T-helper 17 cell (primary cell): ENCODE measurements at regions not wholly inside any gene's neighbourhood (a gene's known extent, or its start where the extent isn't known, plus 50 kb on each side); places are given as distances from the start of the nearest gene placed in this dataset.
"Not testable (repeated sequence)": the region's sequence is repeated elsewhere in the genome, so short reads cannot be mapped to it uniquely, and the experiment has no call there.

Experiments used
- ATAC-seq: fragments of 150-1000 bp; cut with Tn5 transposase; 2 replicates; pipeline ENCODE4 v1.10.0; 2021; ENCODE audit warnings: mild to moderate bottlenecking, moderate library complexity
- DNase-seq, 3 donors: peaks; one replicate each; pipeline versions ENCODE4 v3.0.0 to v3.0.0-alpha.2; 2020 to 2021
- H3K9me3 ChIP-seq: one replicate; pipeline ENCODE4 v1.7.0; 2013; ENCODE audit warnings: low read length, mild to moderate bottlenecking; ENCODE audit not compliant: control insufficient read depth, poor library complexity, severe bottlenecking
- H3K27ac Mint-ChIP-seq: one replicate; pipeline ENCODE4 v1.8.0; 2022; ENCODE audit warnings: mild to moderate bottlenecking, moderate library complexity, mixed read lengths
- H3K27me3 Mint-ChIP-seq: one replicate; pipeline ENCODE4 v1.8.0; 2022; ENCODE audit warnings: mixed read lengths
- H3K36me3 Mint-ChIP-seq: one replicate; pipeline ENCODE4 v1.8.0; 2022; ENCODE audit warnings: low read depth, mixed read lengths
- H3K4me1 Mint-ChIP-seq: one replicate; pipeline ENCODE4 v1.8.0; 2022; ENCODE audit warnings: mild to moderate bottlenecking, mixed read lengths
- H3K4me3 Mint-ChIP-seq: one replicate; pipeline ENCODE4 v1.8.0; 2022; ENCODE audit warnings: mild to moderate bottlenecking, moderate library complexity, mixed read lengths

- not testable (repeated sequence) for H3K27ac Mint-ChIP-seq, H3K4me1 Mint-ChIP-seq, H3K36me3 Mint-ChIP-seq, H3K27me3 Mint-ChIP-seq, H3K4me3 Mint-ChIP-seq, ATAC-seq, H3K9me3 ChIP-seq, DNase-seq
Measured at GRCh38 chr12:76292891-76293290, 55.3 kb downstream of the BBS10 start.

GRCh38 chr12:76292305-76292704 lies 55.9 kb downstream of the BBS10 start:
- H3K4me1 Mint-ChIP-seq, H3K27me3 Mint-ChIP-seq, DNase-seq, H3K9me3 ChIP-seq, ATAC-seq, H3K36me3 Mint-ChIP-seq, H3K27ac Mint-ChIP-seq, H3K4me3 Mint-ChIP-seq: not testable (repeated sequence)

GRCh38 chr12:76290963-76291859 lies 57.0 kb downstream of the BBS10 start:
- H3K4me1 Mint-ChIP-seq: no peaks in the 10 kb centered on the region
- no peak overlapping the region for H3K4me3 Mint-ChIP-seq
- H3K36me3 Mint-ChIP-seq: no peaks in the 10 kb centered on the region
- no peak overlapping the region for H3K27ac Mint-ChIP-seq
- H3K27me3 Mint-ChIP-seq: peaks cover 5% of the 10 kb centered on the region
- ATAC-seq: no peak
- no peaks in the 10 kb centered on the region for H3K9me3 ChIP-seq
- no peak for DNase-seq

GRCh38 chr12:76288218-76288617 lies 60.0 kb downstream of the BBS10 start:
- Mint-ChIP-seq H3K27me3 (peaks cover 21% of the 10 kb centered on the region), H3K4me1 (no peaks in the 10 kb centered on the region), H3K27ac (no peak overlapping the region), H3K4me3 (no peak overlapping the region), H3K36me3 (no peaks in the 10 kb centered on the region)
- DNase-seq (no peak), ATAC-seq (no peak)
- H3K9me3 ChIP-seq: no peaks in the 10 kb centered on the region

GRCh38 chr12:76284816-76285750 lies 63.1 kb downstream of the BBS10 start:
- H3K27ac Mint-ChIP-seq: no peak overlapping the region
- H3K27me3 Mint-ChIP-seq: peaks cover 27% of the 10 kb centered on the region
- no peaks in the 10 kb centered on the region for H3K9me3 ChIP-seq
- H3K36me3 Mint-ChIP-seq: no peaks in the 10 kb centered on the region
- H3K4me3 Mint-ChIP-seq: no peak overlapping the region
- H3K4me1 Mint-ChIP-seq: no peaks in the 10 kb centered on the region
- no peak for DNase-seq
- ATAC-seq: no peak

GRCh38 chr12:76282744-76283143 lies 65.5 kb downstream of the BBS10 start:
- Mint-ChIP-seq H3K36me3 (no peaks in the 10 kb centered on the region), H3K4me3 (no peak overlapping the region), H3K27ac (no peak overlapping the region), H3K4me1 (no peaks in the 10 kb centered on the region), H3K27me3 (peaks cover 41% of the 10 kb centered on the region)
- no peaks in the 10 kb centered on the region for H3K9me3 ChIP-seq
- DNase-seq (no peak), ATAC-seq (no peak)

- no peaks in the 10 kb centered on the region for H3K9me3 ChIP-seq
- H3K4me1 Mint-ChIP-seq: peaks cover 4% of the 10 kb centered on the region
- no peak overlapping the region for H3K4me3 Mint-ChIP-seq
- no peak overlapping the region for H3K27ac Mint-ChIP-seq
- DNase-seq: no peak
- H3K27me3 Mint-ChIP-seq: peaks cover 45% of the 10 kb centered on the region
- ATAC-seq: no peak
- no peaks in the 10 kb centered on the region for H3K36me3 Mint-ChIP-seq
Measured at GRCh38 chr12:76277480-76277879, 70.7 kb downstream of the BBS10 start.

GRCh38 chr12:76276499-76277151 lies 71.6 kb downstream of the BBS10 start:
- no peak overlapping the region for H3K27ac Mint-ChIP-seq
- peaks cover 45% of the 10 kb centered on the region for H3K27me3 Mint-ChIP-seq
- DNase-seq (no peak), ATAC-seq (no peak)
- no peaks in the 10 kb centered on the region for H3K36me3 Mint-ChIP-seq
- H3K9me3 ChIP-seq: no peaks in the 10 kb centered on the region
- H3K4me3 Mint-ChIP-seq: no peak overlapping the region
- peaks cover 4% of the 10 kb centered on the region for H3K4me1 Mint-ChIP-seq

- no peak for ATAC-seq
- H3K27me3 Mint-ChIP-seq: peaks cover 38% of the 10 kb centered on the region
- H3K9me3 ChIP-seq: no peaks in the 10 kb centered on the region
- no peak overlapping the region for H3K4me3 Mint-ChIP-seq
- DNase-seq: no peak
- no peaks in the 10 kb centered on the region for H3K36me3 Mint-ChIP-seq
- H3K27ac Mint-ChIP-seq: no peak overlapping the region
- H3K4me1 Mint-ChIP-seq: peaks cover 4% of the 10 kb centered on the region
Measured at GRCh38 chr12:76275511-76276093, 72.6 kb downstream of the BBS10 start.

GRCh38 chr12:76274420-76275083 lies 73.7 kb downstream of the BBS10 start:
- no peak overlapping the region for H3K4me3 Mint-ChIP-seq
- H3K9me3 ChIP-seq: no peaks in the 10 kb centered on the region
- H3K4me1 Mint-ChIP-seq: peaks cover 4% of the 10 kb centered on the region
- no peak overlapping the region for H3K27ac Mint-ChIP-seq
- no peaks in the 10 kb centered on the region for H3K36me3 Mint-ChIP-seq
- peaks cover 38% of the 10 kb centered on the region for H3K27me3 Mint-ChIP-seq
- DNase-seq: no peak
- ATAC-seq: no peak

- no peak for ATAC-seq
- H3K27ac Mint-ChIP-seq: no peak overlapping the region
- no peak overlapping the region for H3K4me3 Mint-ChIP-seq
- H3K36me3 Mint-ChIP-seq: no peaks in the 10 kb centered on the region
- peaks cover 4% of the 10 kb centered on the region for H3K4me1 Mint-ChIP-seq
- H3K9me3 ChIP-seq: no peaks in the 10 kb centered on the region
- peaks cover 15% of the 10 kb centered on the region for H3K27me3 Mint-ChIP-seq
- DNase-seq: no peak
Measured at GRCh38 chr12:76272287-76272686, 75.9 kb downstream of the BBS10 start.

- H3K4me1 Mint-ChIP-seq: peaks cover 4% of the 10 kb centered on the region
- ATAC-seq (no peak), DNase-seq (no peak)
- H3K4me3 Mint-ChIP-seq: no peak overlapping the region
- H3K9me3 ChIP-seq: no peaks in the 10 kb centered on the region
- H3K27ac Mint-ChIP-seq: no peak overlapping the region
- H3K27me3 Mint-ChIP-seq: peaks cover 9% of the 10 kb centered on the region
- no peaks in the 10 kb centered on the region for H3K36me3 Mint-ChIP-seq
Measured at GRCh38 chr12:76270657-76271358, 77.4 kb downstream of the BBS10 start.
